Esophagus muscularis mucosa (tissue), 4 donors: ENCODE measurements at regions not wholly inside any gene's neighbourhood (a gene's known extent, or its start where the extent isn't known, plus 50 kb on each side); places are given as distances from the start of the nearest gene placed in this dataset.

Experiments
- DNase-seq: peaks from one replicate; pipeline ENCODE4 v3.0.0-alpha.2; 2017; ENCODE audit errors: extremely low spot score
- H3K27ac ChIP-seq, 4 donors: fragments of 200-600 bp; sonication (generic); replicated peaks in 1 of 4; 1 replicate in 3 of 4; 2 replicates in 1 of 4; pipeline ENCODE4 v1.5.1; 2016 to 2019; ENCODE audit warnings: mild to moderate bottlenecking in 1 of 4
- H3K27me3 ChIP-seq, 4 donors: fragments of 200-600 bp; sonication (generic); one replicate each; pipeline versions ENCODE4 v1.5.1 to v1.6.0; 2016 to 2019
- H3K36me3 ChIP-seq, 4 donors: fragments of 200-600 bp; sonication (generic); one replicate each; pipeline ENCODE4 v1.5.1; 2016 to 2019
- H3K4me1 ChIP-seq, 4 donors: fragments of 200-600 bp; sonication (generic); one replicate each; pipeline ENCODE4 v1.5.1; 2016 to 2019
- H3K4me3 ChIP-seq, 4 donors: fragments of 200-600 bp; sonication (generic); 1 replicate in 2 of 4; 2 replicates in 2 of 4; pipeline ENCODE4 v1.5.1; 2016 to 2019; ENCODE audit warnings: mild to moderate bottlenecking in 4 of 4, moderate library complexity in 1 of 4
- H3K9me3 ChIP-seq, 4 donors: fragments of 200-600 bp; sonication (generic); 1 replicate in 3 of 4; 2 replicates in 1 of 4; pipeline ENCODE4 v1.5.1; 2016 to 2019
- CTCF ChIP-seq, 3 experiments: fragments of 200-600 bp in 2 of 3; fragments of 450-650 bp in 1 of 3; sonication (generic) in 2 of 3; IDR thresholded peaks; one replicate each; pipeline ENCODE4 v1.5.1; 2017 to 2019; ENCODE audit warnings: antibody characterized with exemption in 3 of 3, mild to moderate bottlenecking in 2 of 3, moderate library complexity in 1 of 3
- EP300 ChIP-seq: sonication (generic); formaldehyde crosslinking; IDR thresholded peaks from one replicate; pipeline ENCODE4 v1.6.1; 2017; ENCODE audit warnings: antibody characterized with exemption
- POLR2A ChIP-seq: fragments of 450-650 bp; IDR thresholded peaks from one replicate; pipeline ENCODE4 v1.6.1; 2017; ENCODE audit warnings: antibody characterized with exemption, moderate library complexity, mild to moderate bottlenecking, low read depth
- POLR2AphosphoS5 ChIP-seq, 2 donors: sonication (generic); formaldehyde crosslinking; IDR thresholded peaks; one replicate each; pipeline ENCODE4 v1.6.1; 2017; ENCODE audit warnings: antibody characterized with exemption in 2 of 2
- WGBS: methylation state at CpG from one replicate; pipeline ENCODE4 v1.1.5; 2018; 5-methylcytosine and 5-hydroxymethylcytosine counted together
- intact Hi-C: fragments of 100-400 bp; cut with DNase I; formaldehyde crosslinking; loops from one replicate; pipeline ENCODE4 v1.15.1; 2023

GRCh38 chr3:22745321-22745720 lies 457.8 kb upstream of the UBE2E2 start:
- Histone ChIP-seq H3K27ac (no peak overlapping the region), H3K9me3 (no peaks in the 10 kb centered on the region), H3K27me3 (no peaks in the 10 kb centered on the region), H3K36me3 (no peaks in the 10 kb centered on the region), H3K4me3 (no peak overlapping the region), H3K4me1 (peaks cover 0 to 7% (median 2%) of the 10 kb centered on the region in 4 donors)
- intact Hi-C loops: no loop called here
- no peak for DNase-seq
- TF ChIP-seq EP300 (no peak), CTCF (IDR thresholded peaks at IDR 0.05) (no peak), POLR2AphosphoS5 (IDR thresholded peaks at IDR 0.05) (no peak), POLR2A (no peak)

DNA sequence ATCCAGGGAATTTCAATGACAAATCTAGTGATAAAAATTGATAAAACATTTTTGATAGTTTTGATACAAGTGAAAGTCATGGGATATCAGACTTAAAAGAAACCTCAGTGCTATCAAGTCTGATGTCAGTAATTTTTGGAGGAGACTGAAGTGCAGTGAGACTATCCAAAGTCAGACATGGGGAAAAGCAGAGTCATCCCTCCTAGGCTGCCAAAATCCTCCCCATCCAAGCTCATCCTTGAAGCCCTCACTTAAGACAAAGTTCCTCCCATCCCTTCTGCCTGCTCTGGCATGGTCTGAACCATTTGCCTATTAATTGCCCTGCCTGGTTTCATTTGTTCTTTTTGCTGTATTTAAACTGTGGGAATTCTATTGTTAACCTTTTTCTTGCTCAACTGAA lies 456.9 kb upstream of the UBE2E2 start:
- TF ChIP-seq CTCF (IDR thresholded peaks at IDR 0.05) (no peak), EP300 (no peak), POLR2A (no peak), POLR2AphosphoS5 (IDR thresholded peaks at IDR 0.05) (no peak)
- DNase-seq: no peak
- intact Hi-C loops: no loop called here
- Histone ChIP-seq H3K27me3 (no peaks in the 10 kb centered on the region), H3K36me3 (no peaks in the 10 kb centered on the region), H3K9me3 (no peaks in the 10 kb centered on the region), H3K27ac (no peak overlapping the region), H3K4me1 (peaks cover 0 to 7% (median 2%) of the 10 kb centered on the region in 4 donors), H3K4me3 (no peak overlapping the region)

DNA sequence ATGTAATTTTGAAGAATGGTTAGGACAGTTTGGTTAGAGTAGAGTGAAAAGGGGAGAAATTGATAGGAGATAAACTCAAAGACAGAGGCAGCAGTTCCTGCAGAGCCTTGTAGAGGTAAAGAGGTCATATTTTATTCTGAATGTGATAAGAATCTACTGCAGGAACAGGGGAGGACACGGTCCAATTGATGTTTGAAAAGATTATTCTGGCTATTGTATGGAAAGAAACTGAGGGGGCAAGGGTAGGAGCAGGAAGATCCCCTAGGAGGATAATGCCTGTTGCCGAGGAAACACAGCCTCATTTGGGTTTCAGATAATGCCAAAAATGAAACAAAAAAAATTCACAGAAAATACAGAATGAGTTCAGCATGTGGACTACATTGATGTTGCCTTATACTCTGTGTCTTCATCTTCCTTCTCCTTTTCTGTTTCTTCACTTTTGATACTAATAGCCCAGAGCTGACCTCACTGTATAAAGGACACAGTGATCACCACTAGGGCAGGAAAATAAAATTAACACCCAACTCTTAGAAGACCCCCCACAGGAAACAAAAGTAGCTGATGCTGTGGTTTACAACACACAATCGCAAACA lies 454.6 kb upstream of the UBE2E2 start:
- Histone ChIP-seq H3K27ac (no peak overlapping the region), H3K4me3 (no peak overlapping the region), H3K4me1 (peaks cover 0 to 7% (median 2%) of the 10 kb centered on the region in 4 donors), H3K27me3 (no peaks in the 10 kb centered on the region), H3K36me3 (no peaks in the 10 kb centered on the region), H3K9me3 (no peaks in the 10 kb centered on the region)
- 63% methylated on average over 3 of the region's 3 CpGs for WGBS
- TF ChIP-seq POLR2A (no peak), CTCF (IDR thresholded peaks at IDR 0.05) (no peak), EP300 (no peak), POLR2AphosphoS5 (IDR thresholded peaks at IDR 0.05) (no peak)
- intact Hi-C loops: no loop called here
- DNase-seq: no peak

DNA sequence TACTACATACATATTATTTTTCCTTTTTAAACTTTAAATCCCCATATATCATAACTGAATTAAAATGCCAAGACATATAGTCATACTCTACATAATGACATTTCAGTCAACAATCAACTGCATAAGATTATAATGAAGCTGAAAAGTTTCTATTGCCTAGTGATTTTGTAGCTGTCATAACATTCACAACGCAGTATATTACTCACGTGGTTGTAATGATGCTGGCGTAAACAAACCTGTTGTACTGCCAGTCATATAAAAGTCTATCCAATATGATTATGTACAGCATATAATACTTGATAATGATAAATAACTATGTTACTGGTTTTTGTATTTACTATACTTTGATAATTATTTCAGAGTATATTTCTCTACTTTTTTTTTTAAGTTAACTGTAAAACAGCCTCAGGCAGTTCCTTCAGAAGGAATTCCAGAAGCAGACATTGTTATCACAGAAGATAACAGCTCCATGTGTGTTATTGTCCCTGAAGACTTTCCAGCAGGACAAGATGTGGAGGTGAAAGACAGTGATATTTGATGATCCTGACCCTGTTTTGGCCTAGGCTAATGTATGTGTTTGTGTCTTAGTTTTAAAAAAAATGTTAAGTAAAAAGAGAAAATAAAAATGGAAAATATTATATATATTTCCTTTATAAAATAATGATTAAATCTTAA lies 443.4 kb upstream of the UBE2E2 start:
- peaks cover 0 to 7% (median 0%) of the 10 kb centered on the region in 4 donors for H3K4me1 ChIP-seq
- WGBS: 68% methylated on average over 3 of the region's 3 CpGs
- H3K27me3 ChIP-seq: no peaks in the 10 kb centered on the region
- H3K36me3 ChIP-seq: no peaks in the 10 kb centered on the region
- H3K27ac ChIP-seq: no peak overlapping the region
- intact Hi-C loops: no loop called here
- H3K4me3 ChIP-seq: no peak overlapping the region
- peaks cover 0 to 7% (median 0%) of the 10 kb centered on the region in 4 donors for H3K9me3 ChIP-seq
- no peak for DNase-seq
- TF ChIP-seq CTCF (IDR thresholded peaks at IDR 0.05) (no peak), POLR2AphosphoS5 (IDR thresholded peaks at IDR 0.05) (no peak)

- TF ChIP-seq POLR2AphosphoS5 (IDR thresholded peaks at IDR 0.05): no peak
- no peak for TF ChIP-seq CTCF (IDR thresholded peaks at IDR 0.05)
- no peak for TF ChIP-seq EP300
- TF ChIP-seq POLR2A: no peak
- Histone ChIP-seq H3K36me3 (no peaks in the 10 kb centered on the region), H3K27ac (no peak overlapping the region), H3K4me1 (no peaks in the 10 kb centered on the region), H3K4me3 (no peak overlapping the region), H3K27me3 (no peaks in the 10 kb centered on the region), H3K9me3 (peaks cover 0 to 12% (median 0%) of the 10 kb centered on the region in 4 donors)
- intact Hi-C loops: no loop called here
- no peak for DNase-seq
Measured at GRCh38 chr3:22765679-22766078, 437.4 kb upstream of the UBE2E2 start.
